Thyroid gland (tissue), 4 donors: ENCODE measurements at regions not wholly inside any gene's neighbourhood (a gene's known extent, or its start where the extent isn't known, plus 50 kb on each side); places are given as distances from the start of the nearest gene placed in this dataset.

ENCODE experiments used
- DNase-seq, 2 donors: peaks; one replicate each; pipeline ENCODE4 v3.0.0-alpha.2; 2019
- H3K27ac ChIP-seq, 3 donors: fragments of 200-600 bp; sonication (generic); 1 replicate in 2 of 3; 2 replicates in 1 of 3; pipeline ENCODE4 v1.5.1; 2016 to 2019; ENCODE audit warnings: mild to moderate bottlenecking in 1 of 3, moderate library complexity in 1 of 3
- H3K27me3 ChIP-seq: fragments of 200-600 bp; sonication (generic); one replicate; pipeline ENCODE4 v1.5.1; 2019
- H3K36me3 ChIP-seq, 2 donors: fragments of 200-600 bp; sonication (generic); one replicate each; pipeline ENCODE4 v1.5.1; 2016 to 2019
- H3K4me1 ChIP-seq, 2 donors: fragments of 200-600 bp; sonication (generic); one replicate each; pipeline ENCODE4 v1.5.1; 2017 to 2019
- H3K4me3 ChIP-seq, 3 donors: fragments of 200-600 bp; sonication (generic); replicated peaks in 1 of 3; 1 replicate in 2 of 3; 2 replicates in 1 of 3; pipeline ENCODE4 v1.5.1; 2016; ENCODE audit warnings: mild to moderate bottlenecking in 1 of 3
- H3K9me3 ChIP-seq: fragments of 200-600 bp; sonication (generic); one replicate; pipeline ENCODE4 v1.5.1; 2017
- CTCF ChIP-seq, 6 experiments: fragments of 200-600 bp in 3 of 6; fragments of 450-650 bp in 3 of 6; sonication (generic) in 3 of 6; IDR thresholded peaks; one replicate each; pipeline ENCODE4 v1.5.1; 2016 to 2019; ENCODE audit warnings: antibody characterized with exemption in 6 of 6, mild to moderate bottlenecking in 2 of 6, inconsistent platforms in 1 of 6, moderate library complexity in 1 of 6
- POLR2A ChIP-seq, 2 donors: fragments of 450-650 bp; IDR thresholded peaks; one replicate each; pipeline ENCODE4 v1.6.1; 2017; ENCODE audit warnings: antibody characterized with exemption in 2 of 2, mild to moderate bottlenecking in 2 of 2, moderate library complexity in 1 of 2
- WGBS, 2 donors: methylation state at CpG; one replicate each; pipeline ENCODE4 v1.1.5; 2017; 5-methylcytosine and 5-hydroxymethylcytosine counted together
- intact Hi-C: fragments of 100-400 bp; cut with DNase I; formaldehyde crosslinking; loops from one replicate; pipeline ENCODE4 v1.15.1; 2023

GRCh38 chr12:30847259-30847658, 79.3 kb upstream of the TSPAN11 start:
- peak in 5 of 6 experiments; percentile 38 to 61 (median 47) for TF ChIP-seq CTCF (IDR thresholded peaks at IDR 0.05)
- TF ChIP-seq POLR2A (IDR thresholded peaks at IDR 0.05): no peak
- intact Hi-C loops: loop anchor here (5.0 to 10.0 kb wide), 2 partner anchors 398 to 420 kb away; no protein-coding TSS in a partner anchor
- no peaks in the 10 kb centered on the region for H3K27me3 ChIP-seq
- 27 to 32% methylated on average over 3 of the region's 3 CpGs for WGBS, 2 donors
- DNase-seq: no peak
- no peaks in the 10 kb centered on the region for H3K4me1 ChIP-seq
- H3K36me3 ChIP-seq: no peaks in the 10 kb centered on the region
- no peaks in the 10 kb centered on the region for H3K9me3 ChIP-seq
- H3K27ac ChIP-seq: no peak overlapping the region
- no peak overlapping the region for H3K4me3 ChIP-seq

- no peak for TF ChIP-seq POLR2A (IDR thresholded peaks at IDR 0.05)
- no peak for TF ChIP-seq CTCF (IDR thresholded peaks at IDR 0.05)
- no peak for DNase-seq
- H3K27ac ChIP-seq: no peak overlapping the region
- H3K4me1 ChIP-seq: no peaks in the 10 kb centered on the region
- intact Hi-C loops: loop anchor here (5.0 to 10.0 kb wide), 2 partner anchors 398 to 421 kb away; no protein-coding TSS in a partner anchor
- no peaks in the 10 kb centered on the region for H3K9me3 ChIP-seq
- H3K4me3 ChIP-seq: no peak overlapping the region
- H3K36me3 ChIP-seq: no peaks in the 10 kb centered on the region
- H3K27me3 ChIP-seq: no peaks in the 10 kb centered on the region
- WGBS, 2 donors: 86 to 91% methylated on average over 4 of the region's 4 CpGs
These were observed 79.8 kb upstream of the TSPAN11 start for GRCh38 chr12:30846776-30847175.

GRCh38 chr12:30845676-30846075, 80.9 kb upstream of the TSPAN11 start:
- Histone ChIP-seq H3K27me3 (no peaks in the 10 kb centered on the region), H3K9me3 (no peaks in the 10 kb centered on the region), H3K27ac (no peak overlapping the region), H3K4me3 (no peak overlapping the region), H3K4me1 (no peaks in the 10 kb centered on the region), H3K36me3 (no peaks in the 10 kb centered on the region)
- TF ChIP-seq POLR2A (IDR thresholded peaks at IDR 0.05) (no peak), CTCF (IDR thresholded peaks at IDR 0.05) (no peak)
- intact Hi-C loops: loop anchor here (5.0 to 10.0 kb wide), 2 partner anchors 399 to 422 kb away; no protein-coding TSS in a partner anchor
- 73 to 77% methylated on average over 5 of the region's 5 CpGs for WGBS, 2 donors
- no peak for DNase-seq

- no peaks in the 10 kb centered on the region for H3K27me3 ChIP-seq
- no peaks in the 10 kb centered on the region for H3K4me1 ChIP-seq
- intact Hi-C loops: loop anchor here (10.0 kb wide), 1 partner anchor 402 kb away; no protein-coding TSS in a partner anchor
- WGBS, 2 donors: 75 to 94% methylated on average over 3 of the region's 3 CpGs
- H3K9me3 ChIP-seq: no peaks in the 10 kb centered on the region
- H3K36me3 ChIP-seq: no peaks in the 10 kb centered on the region
- no peak overlapping the region for H3K4me3 ChIP-seq
- TF ChIP-seq POLR2A (IDR thresholded peaks at IDR 0.05) (no peak), CTCF (IDR thresholded peaks at IDR 0.05) (no peak)
- H3K27ac ChIP-seq: no peak overlapping the region
- no peak for DNase-seq
These were observed 83.3 kb upstream of the TSPAN11 start for GRCh38 chr12:30843211-30843610.

- Histone ChIP-seq H3K4me3 (no peak overlapping the region), H3K36me3 (no peaks in the 10 kb centered on the region), H3K4me1 (no peaks in the 10 kb centered on the region), H3K27ac (no peak overlapping the region), H3K9me3 (no peaks in the 10 kb centered on the region), H3K27me3 (no peaks in the 10 kb centered on the region)
- intact Hi-C loops: loop anchor here (10.0 kb wide), 1 partner anchor 404 kb away; no protein-coding TSS in a partner anchor
- 86 to 87% methylated on average over 3 of the region's 3 CpGs for WGBS, 2 donors
- TF ChIP-seq POLR2A (IDR thresholded peaks at IDR 0.05): no peak
- TF ChIP-seq CTCF (IDR thresholded peaks at IDR 0.05): no peak
- DNase-seq: no peak
These were observed 85.8 kb upstream of the TSPAN11 start for GRCh38 chr12:30840715-30841114.
